HepG2 (cell line): ENCODE measurements at regions not wholly inside any gene's neighbourhood (a gene's known extent, or its start where the extent isn't known, plus 50 kb on each side); places are given as distances from the start of the nearest gene placed in this dataset.

ENCODE experiments used
- ATAC-seq: fragments of 200-7000 bp; cut with Tn5 transposase; 3 replicates; pipeline ENCODE4 v1.9.1; 2020; ENCODE audit warnings: mild to moderate bottlenecking, moderate library complexity
- BruUV-seq: library from RNA; stranded (reverse); fragments of 400-500 nt; replicated peaks from 2 replicates; lab custom pipeline; 2021; lab: Mats Ljungman, UMichigan
- CTCF ChIA-PET: fragments of 300-600 bp; formaldehyde crosslinking; extraction: SDS; loops from one replicate; lab custom pipeline; 2021; ENCODE audit warnings: low total read pairs, inconsistent platforms, low intra/inter-chr PET ratio; lab: Yijun Ruan, JAX
- POLR2A ChIA-PET: fragments of 350-600 bp; sonication (Branson Sonifier 250); formaldehyde crosslinking; loops from one replicate; lab custom pipeline; 2020; ENCODE audit warnings: antibody characterized with exemption, inconsistent platforms; lab: Yijun Ruan, JAX
- DNase-seq: peaks from one replicate; pipeline ENCODE4 v3.0.0-alpha.2; 2015; ENCODE audit warnings: low spot score
- FAIRE-seq: peaks from 3 replicates; lab custom pipeline; 2011; peaks lifted over from hg19 to GRCh38; lab: Jason Lieb, UNC
- H2AFZ ChIP-seq: one replicate; pipeline ENCODE4 v1.6.1; 2011; ENCODE audit warnings: low read length, inconsistent platforms
- H3K27ac ChIP-seq: fragments of 300-600 bp; 3 replicates; pipeline ENCODE4 v1.8.0; 2011; ENCODE audit warnings: mixed run types, mild to moderate bottlenecking, mixed read lengths, low read length, inconsistent platforms; ENCODE audit not compliant: insufficient read depth; ENCODE audit errors: extremely low read length
- H3K27me3 ChIP-seq, 2 experiments: fragments of 200-600 bp in 1 of 2; 2 replicates in 1 of 2; 3 replicates in 1 of 2; pipeline versions ENCODE4 v1.6.0 to v1.8.0; 2011; ENCODE audit warnings: low read length in 2 of 2, mild to moderate bottlenecking in 2 of 2, moderate library complexity in 2 of 2, inconsistent platforms in 1 of 2; ENCODE audit not compliant: insufficient read depth in 2 of 2, control insufficient read depth in 1 of 2
- H3K36me3 ChIP-seq, 2 experiments: fragments of 200-600 bp in 1 of 2; replicated peaks in 1 of 2; 2 replicates in 1 of 2; 3 replicates in 1 of 2; pipeline versions ENCODE4 v1.5.1 to v1.8.0; 2011; ENCODE audit warnings: low read length in 2 of 2, inconsistent platforms in 1 of 2; ENCODE audit not compliant: insufficient read depth in 2 of 2, control insufficient read depth in 1 of 2
- H3K4me1 ChIP-seq: 2 replicates; pipeline ENCODE4 v1.5.1; 2012; ENCODE audit warnings: low read length, inconsistent platforms; ENCODE audit not compliant: insufficient read depth
- H3K4me2 ChIP-seq: 2 replicates; pipeline ENCODE4 v1.6.0; 2011; ENCODE audit warnings: low read depth, low read length, inconsistent platforms
- H3K4me3 ChIP-seq, 3 experiments: fragments of 200-600 bp in 1 of 3; sonication (generic), shearing (Covaris generic) in 1 of 3; replicated peaks in 1 of 3; 2 replicates each; pipeline ENCODE4 v1.5.1; 2011 to 2016; ENCODE audit warnings: low read length in 3 of 3, inconsistent platforms in 2 of 3, low read depth in 2 of 3, mild to moderate bottlenecking in 2 of 3, control low read depth in 1 of 3, mixed read lengths in 1 of 3; ENCODE audit not compliant: insufficient read depth in 1 of 3
- H3K79me2 ChIP-seq: one replicate; pipeline ENCODE4 v1.6.1; 2011; ENCODE audit warnings: low read length, inconsistent platforms; ENCODE audit not compliant: insufficient read depth
- H3K9ac ChIP-seq: 2 replicates; pipeline ENCODE4 v1.6.0; 2011; ENCODE audit warnings: mild to moderate bottlenecking, low read depth, low read length, inconsistent platforms; ENCODE audit not compliant: insufficient read depth
- H3K9me3 ChIP-seq: 2 replicates; pipeline ENCODE4 v1.5.1; 2012; ENCODE audit warnings: mild to moderate bottlenecking, low read length
- H4K20me1 ChIP-seq: 2 replicates; pipeline ENCODE4 v1.6.0; 2011; ENCODE audit warnings: inconsistent platforms, mild to moderate bottlenecking, low read length, moderate library complexity; ENCODE audit not compliant: insufficient read depth
- GABPB1 ChIP-seq: IDR thresholded peaks from 2 replicates; pipeline ENCODE4 v1.6.1; 2016; ENCODE audit warnings: mild to moderate bottlenecking, missing genetic modification reagents, moderate library complexity, missing compliant biosample characterization
- MTF1 ChIP-seq: sonication (generic); formaldehyde crosslinking; IDR thresholded peaks from 2 replicates; pipeline ENCODE4 v1.5.0; 2020; ENCODE audit warnings: missing genetic modification reagents
- NAIF1 ChIP-seq: sonication (generic); formaldehyde crosslinking; IDR thresholded peaks from 2 replicates; pipeline ENCODE4 v1.5.0; 2020; ENCODE audit warnings: mild to moderate bottlenecking, missing genetic modification reagents, borderline replicate concordance
- NFKBIZ ChIP-seq: IDR thresholded peaks from 2 replicates; pipeline ENCODE4 v1.6.1; 2018; ENCODE audit warnings: missing genetic modification reagents, missing compliant biosample characterization
- NFRKB ChIP-seq: fragments of 450-650 bp; IDR thresholded peaks from 2 replicates; pipeline ENCODE4 v1.6.1; 2017
- PHF21A ChIP-seq: sonication (generic); formaldehyde crosslinking; IDR thresholded peaks from 2 replicates; pipeline ENCODE4 v1.5.0; 2020; ENCODE audit warnings: mild to moderate bottlenecking, missing genetic modification reagents
- PPARG ChIP-seq: conservative IDR thresholded peaks from 2 replicates; pipeline ENCODE4 v1.6.1; 2016; ENCODE audit warnings: missing biosample characterization, missing genetic modification reagents
- TEAD3 ChIP-seq: optimal IDR thresholded peaks from 2 replicates; pipeline ENCODE3; 2016; ENCODE audit warnings: borderline replicate concordance
- ZBTB7B ChIP-seq: sonication (generic); formaldehyde crosslinking; IDR thresholded peaks from 2 replicates; pipeline ENCODE4 v1.4.0; 2020; ENCODE audit warnings: missing genetic modification reagents
- ZMYM2 ChIP-seq: sonication (generic); formaldehyde crosslinking; IDR thresholded peaks from 2 replicates; pipeline ENCODE4 v1.8.0; 2022; ENCODE audit warnings: mild to moderate bottlenecking, missing genetic modification reagents
- ZNF335 ChIP-seq: sonication (generic); formaldehyde crosslinking; IDR thresholded peaks from 2 replicates; pipeline ENCODE4 v1.4.0; 2020; ENCODE audit warnings: missing genetic modification reagents
- ZNF484 ChIP-seq: sonication (generic); formaldehyde crosslinking; IDR thresholded peaks from 2 replicates; pipeline ENCODE4 v1.5.1; 2020; ENCODE audit warnings: mild to moderate bottlenecking, low read depth, missing genetic modification reagents, borderline replicate concordance
- ZSCAN21 ChIP-seq: sonication (generic); formaldehyde crosslinking; IDR thresholded peaks from 2 replicates; pipeline ENCODE4 v1.8.0; 2022; ENCODE audit warnings: mild to moderate bottlenecking, missing genetic modification reagents, moderate library complexity, borderline replicate concordance
- WGBS: methylation state at CpG from one replicate; pipeline ENCODE4 v1.1.6; 2017; ENCODE audit warnings: low lambda C conversion rate; 5-methylcytosine and 5-hydroxymethylcytosine counted together
- in situ Hi-C: cut with HindIII; loops from 2 replicates; pipeline ENCODE4 v1.10.0; 2017; ENCODE audit warnings: low pct_unique_long_range_greater_than_20kb; ENCODE audit not compliant: extremely low pct_ligation_motif_present
- intact Hi-C: fragments of 100-400 bp; cut with micrococcal nuclease; formaldehyde crosslinking; loops from one replicate; pipeline ENCODE4 v1.10.0; 2022; ENCODE audit not compliant: unreplicated experiment
- TF ChIP-seq, protein P1 (sequence below): sonication (generic); formaldehyde crosslinking; IDR thresholded peaks from 2 replicates; pipeline ENCODE4 v1.4.0; 2020; ENCODE audit warnings: missing genetic modification reagents
- TF ChIP-seq, protein P2 (sequence below): sonication (generic); formaldehyde crosslinking; IDR thresholded peaks from 2 replicates; pipeline ENCODE4 v1.4.0; 2020; ENCODE audit warnings: missing genetic modification reagents
- TF ChIP-seq, protein P3 (sequence below): sonication (generic); formaldehyde crosslinking; conservative IDR thresholded peaks from 2 replicates; pipeline ENCODE4 v1.8.0; 2022; ENCODE audit warnings: mild to moderate bottlenecking, moderate library complexity, missing genetic modification reagents
- TF ChIP-seq, protein P4 (sequence below): IDR thresholded peaks from 2 replicates; pipeline ENCODE4 v1.6.1; 2018; ENCODE audit warnings: missing genetic modification reagents, mild to moderate bottlenecking, missing compliant biosample characterization
- TF ChIP-seq, protein P5 (sequence below): sonication (generic); formaldehyde crosslinking; IDR thresholded peaks from 2 replicates; pipeline ENCODE4 v1.9.0; 2022; ENCODE audit warnings: low read depth, missing genetic modification reagents

DNA sequence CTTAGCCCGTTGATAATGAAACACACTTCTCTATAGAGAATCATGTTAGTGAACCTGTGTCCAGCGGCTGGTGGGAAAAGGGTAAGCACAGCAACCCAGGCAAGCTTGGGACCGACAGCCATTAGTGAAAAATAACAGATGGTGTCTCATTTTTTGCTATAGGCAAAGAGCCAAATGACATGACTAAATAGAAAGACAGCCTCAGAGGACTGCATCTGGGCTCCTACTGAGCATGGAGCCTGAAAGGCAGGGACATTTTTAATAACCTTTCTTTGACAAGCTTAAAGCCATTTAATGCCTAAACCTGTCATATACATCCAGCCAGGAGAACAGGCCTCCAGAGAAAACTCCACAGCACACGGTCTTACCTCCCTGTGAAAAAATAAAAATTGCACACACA lies 67.0 kb downstream of the FANCF start:
- POLR2A ChIA-PET: no interaction called here
- Histone ChIP-seq H3K27me3 (no peaks in the 10 kb centered on the region; a peak in 1 of 5 replicates), H3K79me2 (no peaks in the 10 kb centered on the region), H3K4me2 (no peak overlapping the region), H2AFZ (no peak overlapping the region), H3K9me3 (no peaks in the 10 kb centered on the region), H4K20me1 (no peaks in the 10 kb centered on the region), H3K4me1 (no peaks in the 10 kb centered on the region), H3K27ac (no peak overlapping the region), H3K4me3 (no peak overlapping the region), H3K36me3 (no peaks in the 10 kb centered on the region), H3K9ac (no peak overlapping the region)
- TF ChIP-seq, protein P1, sequence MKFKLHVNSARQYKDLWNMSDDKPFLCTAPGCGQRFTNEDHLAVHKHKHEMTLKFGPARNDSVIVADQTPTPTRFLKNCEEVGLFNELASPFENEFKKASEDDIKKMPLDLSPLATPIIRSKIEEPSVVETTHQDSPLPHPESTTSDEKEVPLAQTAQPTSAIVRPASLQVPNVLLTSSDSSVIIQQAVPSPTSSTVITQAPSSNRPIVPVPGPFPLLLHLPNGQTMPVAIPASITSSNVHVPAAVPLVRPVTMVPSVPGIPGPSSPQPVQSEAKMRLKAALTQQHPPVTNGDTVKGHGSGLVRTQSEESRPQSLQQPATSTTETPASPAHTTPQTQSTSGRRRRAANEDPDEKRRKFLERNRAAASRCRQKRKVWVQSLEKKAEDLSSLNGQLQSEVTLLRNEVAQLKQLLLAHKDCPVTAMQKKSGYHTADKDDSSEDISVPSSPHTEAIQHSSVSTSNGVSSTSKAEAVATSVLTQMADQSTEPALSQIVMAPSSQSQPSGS (CRISPR knock-in tag): no peak
- no peak for TF ChIP-seq GABPB1 (CRISPR knock-in tag)
- TF ChIP-seq MTF1: no peak
- TF ChIP-seq ZNF484 (CRISPR knock-in tag): no peak
- TF ChIP-seq PPARG (CRISPR knock-in tag): no peak
- TF ChIP-seq NFRKB: no peak
- no peak for TF ChIP-seq ZSCAN21
- no peak for TF ChIP-seq NFKBIZ (CRISPR knock-in tag)
- TF ChIP-seq ZMYM2: no peak
- no peak for TF ChIP-seq PHF21A (CRISPR knock-in tag)
- TF ChIP-seq, protein P2, sequence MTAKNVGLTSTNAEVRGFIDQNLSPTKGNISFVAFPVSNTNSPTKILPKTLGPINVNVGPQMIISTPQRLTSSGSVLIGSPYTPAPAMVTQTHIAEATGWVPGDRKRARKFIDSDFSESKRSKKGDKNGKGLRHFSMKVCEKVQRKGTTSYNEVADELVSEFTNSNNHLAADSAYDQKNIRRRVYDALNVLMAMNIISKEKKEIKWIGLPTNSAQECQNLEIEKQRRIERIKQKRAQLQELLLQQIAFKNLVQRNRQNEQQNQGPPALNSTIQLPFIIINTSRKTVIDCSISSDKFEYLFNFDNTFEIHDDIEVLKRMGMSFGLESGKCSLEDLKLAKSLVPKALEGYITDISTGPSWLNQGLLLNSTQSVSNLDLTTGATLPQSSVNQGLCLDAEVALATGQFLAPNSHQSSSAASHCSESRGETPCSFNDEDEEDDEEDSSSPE: no peak
- TF ChIP-seq, protein P3, sequence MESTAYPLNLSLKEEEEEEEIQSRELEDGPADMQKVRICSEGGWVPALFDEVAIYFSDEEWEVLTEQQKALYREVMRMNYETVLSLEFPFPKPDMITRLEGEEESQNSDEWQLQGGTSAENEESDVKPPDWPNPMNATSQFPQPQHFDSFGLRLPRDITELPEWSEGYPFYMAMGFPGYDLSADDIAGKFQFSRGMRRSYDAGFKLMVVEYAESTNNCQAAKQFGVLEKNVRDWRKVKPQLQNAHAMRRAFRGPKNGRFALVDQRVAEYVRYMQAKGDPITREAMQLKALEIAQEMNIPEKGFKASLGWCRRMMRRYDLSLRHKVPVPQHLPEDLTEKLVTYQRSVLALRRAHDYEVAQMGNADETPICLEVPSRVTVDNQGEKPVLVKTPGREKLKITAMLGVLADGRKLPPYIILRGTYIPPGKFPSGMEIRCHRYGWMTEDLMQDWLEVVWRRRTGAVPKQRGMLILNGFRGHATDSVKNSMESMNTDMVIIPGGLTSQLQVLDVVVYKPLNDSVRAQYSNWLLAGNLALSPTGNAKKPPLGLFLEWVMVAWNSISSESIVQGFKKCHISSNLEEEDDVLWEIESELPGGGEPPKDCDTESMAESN: no peak
- TF ChIP-seq, protein P4, sequence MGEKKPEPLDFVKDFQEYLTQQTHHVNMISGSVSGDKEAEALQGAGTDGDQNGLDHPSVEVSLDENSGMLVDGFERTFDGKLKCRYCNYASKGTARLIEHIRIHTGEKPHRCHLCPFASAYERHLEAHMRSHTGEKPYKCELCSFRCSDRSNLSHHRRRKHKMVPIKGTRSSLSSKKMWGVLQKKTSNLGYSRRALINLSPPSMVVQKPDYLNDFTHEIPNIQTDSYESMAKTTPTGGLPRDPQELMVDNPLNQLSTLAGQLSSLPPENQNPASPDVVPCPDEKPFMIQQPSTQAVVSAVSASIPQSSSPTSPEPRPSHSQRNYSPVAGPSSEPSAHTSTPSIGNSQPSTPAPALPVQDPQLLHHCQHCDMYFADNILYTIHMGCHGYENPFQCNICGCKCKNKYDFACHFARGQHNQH: no peak
- TF ChIP-seq TEAD3 (CRISPR knock-in tag): no peak
- TF ChIP-seq, protein P5, sequence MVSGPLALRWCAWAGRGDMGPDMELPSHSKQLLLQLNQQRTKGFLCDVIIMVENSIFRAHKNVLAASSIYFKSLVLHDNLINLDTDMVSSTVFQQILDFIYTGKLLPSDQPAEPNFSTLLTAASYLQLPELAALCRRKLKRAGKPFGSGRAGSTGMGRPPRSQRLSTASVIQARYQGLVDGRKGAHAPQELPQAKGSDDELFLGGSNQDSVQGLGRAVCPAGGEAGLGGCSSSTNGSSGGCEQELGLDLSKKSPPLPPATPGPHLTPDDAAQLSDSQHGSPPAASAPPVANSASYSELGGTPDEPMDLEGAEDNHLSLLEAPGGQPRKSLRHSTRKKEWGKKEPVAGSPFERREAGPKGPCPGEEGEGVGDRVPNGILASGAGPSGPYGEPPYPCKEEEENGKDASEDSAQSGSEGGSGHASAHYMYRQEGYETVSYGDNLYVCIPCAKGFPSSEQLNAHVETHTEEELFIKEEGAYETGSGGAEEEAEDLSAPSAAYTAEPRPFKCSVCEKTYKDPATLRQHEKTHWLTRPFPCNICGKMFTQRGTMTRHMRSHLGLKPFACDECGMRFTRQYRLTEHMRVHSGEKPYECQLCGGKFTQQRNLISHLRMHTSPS: no peak
- TF ChIP-seq ZBTB7B: no peak
- TF ChIP-seq ZNF335 (CRISPR knock-in tag): no peak
- TF ChIP-seq NAIF1: no peak
- ATAC-seq (no peak), FAIRE-seq (no peak), DNase-seq (no peak)
- intact Hi-C loops: no loop called here
- 0% methylated on average over 4 of the region's 4 CpGs for WGBS
- in situ Hi-C loops: no loop called here
- BruUV-seq: no TSS peak
- CTCF ChIA-PET: no interaction called here
